Astrocyte of the cerebellum (primary cell): ENCODE measurements at regions not wholly inside any gene's neighbourhood (a gene's known extent, or its start where the extent isn't known, plus 50 kb on each side); places are given as distances from the start of the nearest gene placed in this dataset.

ENCODE experiments used
- DNase-seq: peaks from one replicate; pipeline ENCODE4 v3.0.0-alpha.2; 2011; ENCODE audit warnings: low read depth
- H3K4me3 ChIP-seq: 2 replicates; pipeline ENCODE4 v1.5.1; 2011; ENCODE audit warnings: mild to moderate bottlenecking, low read depth, low read length, moderate library complexity
- CTCF ChIP-seq: IDR thresholded peaks from 2 replicates; pipeline ENCODE4 v1.5.1; 2012; ENCODE audit warnings: low read length, low read depth, moderate library complexity, mild to moderate bottlenecking; ENCODE audit errors: missing control alignments
- in situ Hi-C: cut with HindIII; loops from 2 replicates; pipeline ENCODE4 v1.10.0; 2017; ENCODE audit warnings: low sequenced_read_pairs

DNA sequence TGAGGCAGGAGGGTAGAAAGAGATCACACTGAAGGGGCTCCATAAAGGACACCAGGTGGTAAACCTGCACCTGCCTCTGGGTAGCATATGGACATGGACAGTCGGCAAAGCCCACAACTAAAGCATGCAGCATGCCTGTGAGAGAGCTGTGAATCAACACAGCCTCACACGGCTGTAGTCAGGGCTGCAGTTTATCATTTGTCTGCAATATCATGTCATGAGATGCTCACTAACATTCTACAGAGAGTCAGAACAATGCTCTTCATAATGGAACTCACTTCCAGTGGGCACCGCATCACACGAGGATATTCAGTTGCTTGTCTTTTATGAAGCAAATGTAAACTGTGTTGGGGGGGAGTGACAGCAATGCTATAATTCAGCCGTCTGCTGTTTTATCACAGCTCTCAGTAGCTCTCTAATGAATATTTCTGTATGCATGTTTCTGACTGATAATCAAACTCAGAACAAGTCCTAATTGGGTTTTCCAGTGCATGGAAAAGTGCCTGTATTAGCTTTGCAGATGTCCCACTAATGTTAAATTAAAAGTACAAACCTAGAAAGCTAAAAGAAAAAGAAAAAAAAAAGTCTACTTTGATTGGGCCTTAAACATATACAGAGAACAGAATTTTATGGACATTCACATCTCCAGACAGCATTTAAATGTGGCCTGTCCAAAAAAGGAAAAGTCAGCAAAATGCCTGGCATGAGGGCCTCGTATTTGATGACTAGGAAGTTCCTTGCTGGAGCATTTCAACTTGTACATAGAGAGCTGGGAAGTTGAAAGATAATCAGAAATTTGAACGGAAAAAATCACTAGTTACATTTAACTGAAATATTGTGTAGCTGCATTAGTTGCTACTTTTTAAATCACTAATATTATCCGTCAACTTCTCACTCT, 406.1 kb upstream of the SOX11 start:
- no peak overlapping the region for H3K4me3 ChIP-seq
- TF ChIP-seq CTCF, result no peak
- DNase-seq, result no peak
- in situ Hi-C loops, result no loop called here

DNA sequence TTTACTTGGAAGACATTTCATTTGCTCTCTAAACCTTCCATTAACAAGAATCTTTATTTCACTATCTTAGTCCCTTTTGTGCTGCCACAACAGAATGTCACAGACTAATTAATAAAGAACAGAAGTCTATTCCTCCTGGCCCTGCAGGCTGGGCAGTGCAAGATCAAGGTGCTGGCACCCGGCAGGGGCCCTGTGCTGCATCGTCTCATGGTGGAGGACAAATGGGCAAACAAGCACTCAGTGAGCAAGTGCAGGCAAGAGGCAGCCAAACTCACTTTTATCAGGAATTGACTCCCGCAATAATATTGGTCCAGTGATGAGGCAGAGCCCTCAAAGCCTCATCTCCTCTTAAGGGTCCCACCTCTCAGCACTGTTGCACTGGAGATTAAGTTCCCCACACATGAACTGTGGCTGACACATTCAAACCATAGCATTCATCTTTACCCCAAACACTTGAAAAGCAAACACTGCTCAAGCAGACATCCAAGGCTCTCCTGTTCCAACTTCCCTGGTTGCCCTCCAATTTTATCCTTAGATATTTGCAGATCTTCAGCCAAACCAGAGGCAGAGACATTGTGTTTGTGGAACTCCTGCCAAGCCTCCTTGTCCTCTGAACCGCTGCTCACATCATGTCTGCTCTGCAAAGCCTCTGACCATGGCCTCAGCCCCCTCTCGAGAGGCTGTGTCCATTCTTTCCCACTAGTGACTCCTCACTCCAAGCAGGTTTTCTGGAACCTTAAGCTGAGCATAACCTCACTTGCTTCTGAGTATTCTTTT, 404.4 kb upstream of the SOX11 start:
- TF ChIP-seq CTCF, result no peak
- H3K4me3 ChIP-seq, result no peak overlapping the region
- DNase-seq, result peak; percentile 85
- in situ Hi-C loops, result no loop called here

DNA sequence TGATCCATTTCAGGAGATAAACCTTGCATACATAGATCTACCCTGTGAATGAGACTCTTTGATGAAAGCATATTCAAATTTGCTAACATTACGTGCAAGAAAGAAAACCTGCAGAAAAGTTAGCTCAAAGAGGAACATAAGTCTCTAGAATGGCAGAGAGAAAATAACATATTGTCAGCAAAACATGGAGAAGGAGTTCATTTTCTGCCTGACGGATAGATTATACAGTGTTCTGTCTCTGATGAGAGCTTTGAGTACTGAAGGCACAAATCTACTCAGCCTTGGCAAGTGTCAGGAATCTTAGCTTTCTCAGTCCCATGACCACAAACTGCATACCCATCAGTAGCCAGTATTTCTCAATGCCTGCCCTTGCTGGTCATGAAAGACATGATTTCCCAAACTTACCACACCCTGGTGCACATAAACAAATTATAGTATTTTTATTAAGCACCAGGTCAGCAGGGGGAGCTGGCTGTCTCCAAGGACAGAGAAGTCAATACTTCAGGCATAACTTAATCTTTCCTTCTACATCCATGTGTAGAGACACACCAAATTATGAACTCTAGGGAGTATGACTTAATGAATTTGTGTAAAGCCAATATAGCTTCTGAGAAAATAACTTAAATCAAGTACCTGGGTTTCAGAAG, 401.2 kb upstream of the SOX11 start:
- in situ Hi-C loops, result no loop called here
- TF ChIP-seq CTCF, result peak; percentile 29
- no peak overlapping the region for H3K4me3 ChIP-seq
- DNase-seq, result peak; percentile 13

DNA sequence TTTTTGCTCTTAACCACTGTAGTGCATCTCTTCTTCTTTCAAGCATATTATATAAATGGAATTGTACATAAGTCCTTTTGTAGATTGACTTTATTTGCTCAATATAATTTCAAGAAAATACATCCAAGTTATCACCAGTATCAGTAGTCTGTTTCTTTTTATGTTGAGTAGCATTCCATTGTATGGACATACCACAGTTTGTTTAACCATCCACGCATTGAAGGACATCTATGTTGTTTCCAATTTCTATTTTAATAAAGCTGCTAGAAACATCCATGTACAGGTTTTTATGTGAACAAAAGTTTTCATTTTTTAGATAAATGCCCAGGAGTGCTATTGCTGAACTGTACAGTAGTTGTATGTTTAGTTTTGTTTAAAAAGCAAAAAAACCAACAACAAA, 387.5 kb upstream of the SOX11 start:
- no peak overlapping the region for H3K4me3 ChIP-seq
- in situ Hi-C loops, result no loop called here

GRCh38 chr2:5315041-5315440, 377.1 kb upstream of the SOX11 start:
- no peak for DNase-seq
- in situ Hi-C loops, result no loop called here
- TF ChIP-seq CTCF, result no peak
- H3K4me3 ChIP-seq, result no peak overlapping the region

More for the DNA sequence above, 387.5 kb upstream of the SOX11 start:
- no peak for TF ChIP-seq CTCF
- no peak for DNase-seq

DNA sequence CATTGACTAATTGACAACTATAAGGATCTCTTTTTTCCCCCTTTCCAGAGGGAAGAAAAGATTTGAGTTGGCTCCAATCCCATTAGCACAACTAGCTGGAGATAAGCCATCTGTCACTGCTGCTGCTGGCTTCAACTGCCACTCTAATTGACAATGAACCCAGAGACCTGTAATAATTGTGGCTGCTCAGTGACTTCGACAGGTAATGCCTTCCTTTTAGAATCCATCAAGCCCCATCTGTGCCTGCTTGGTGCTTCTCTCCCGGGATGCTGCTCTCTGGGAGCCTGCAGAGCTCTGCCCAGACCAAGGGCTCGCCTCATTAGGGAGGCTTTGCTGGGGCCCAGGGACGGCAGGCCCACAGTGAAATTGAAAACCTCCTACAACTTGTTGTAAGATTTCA, 376.7 kb upstream of the SOX11 start:
- H3K4me3 ChIP-seq, result no peak overlapping the region
- TF ChIP-seq CTCF, result no peak
- in situ Hi-C loops, result no loop called here
- DNase-seq, result no peak
